Epithelial cell of proximal tubule (primary cell): ENCODE measurements at regions not wholly inside any gene's neighbourhood (a gene's known extent, or its start where the extent isn't known, plus 50 kb on each side); places are given as distances from the start of the nearest gene placed in this dataset.
A peak's percentile ranks its signal among the peaks of the same experiment; 100 is the strongest.

ENCODE experiments used
- DNase-seq: peaks from one replicate; pipeline ENCODE4 v3.0.0-alpha.2; 2011; ENCODE audit warnings: low read depth
- H3K4me3 ChIP-seq: 2 replicates; pipeline ENCODE4 v1.5.1; 2011; ENCODE audit warnings: low read depth, mild to moderate bottlenecking, low read length
- CTCF ChIP-seq: conservative IDR thresholded peaks from 2 replicates; pipeline ENCODE4 v1.5.1; 2012; ENCODE audit warnings: low read depth, mild to moderate bottlenecking, low read length

- H3K4me3 ChIP-seq: no peak overlapping the region
- peak; percentile 83 for DNase-seq
- no peak for TF ChIP-seq CTCF
Observed at GRCh38 chr12:77122236-77122635, 56.9 kb upstream of the E2F7 start.

- no peak for DNase-seq
- TF ChIP-seq CTCF: no peak
Observed at GRCh38 chr12:77120156-77121085, 55.1 kb upstream of the E2F7 start.

DNA sequence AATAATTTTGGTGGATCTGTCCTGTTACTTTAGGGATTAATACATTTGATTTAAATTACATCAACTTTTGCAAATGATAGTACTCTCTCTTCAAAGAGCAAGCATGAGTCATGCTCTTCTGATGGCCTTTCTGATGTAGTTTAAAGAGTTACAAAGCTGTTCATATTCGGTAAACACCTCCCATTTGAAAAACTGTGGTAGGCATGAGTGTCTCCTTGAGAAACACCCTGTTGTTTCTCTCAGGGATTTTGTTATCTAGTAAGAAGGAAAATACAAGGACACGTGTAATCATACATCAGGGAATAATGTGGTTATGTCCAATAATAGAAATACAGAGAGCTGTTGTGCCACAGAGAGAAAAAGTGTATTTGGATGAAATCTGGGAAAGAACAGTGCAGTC is 53.3 kb upstream of the E2F7 start:
- TF ChIP-seq CTCF: no peak
- no peak for DNase-seq

More at GRCh38 chr12:77120156-77121085, 55.1 kb upstream of the E2F7 start:
- no peak overlapping the region for H3K4me3 ChIP-seq

DNA sequence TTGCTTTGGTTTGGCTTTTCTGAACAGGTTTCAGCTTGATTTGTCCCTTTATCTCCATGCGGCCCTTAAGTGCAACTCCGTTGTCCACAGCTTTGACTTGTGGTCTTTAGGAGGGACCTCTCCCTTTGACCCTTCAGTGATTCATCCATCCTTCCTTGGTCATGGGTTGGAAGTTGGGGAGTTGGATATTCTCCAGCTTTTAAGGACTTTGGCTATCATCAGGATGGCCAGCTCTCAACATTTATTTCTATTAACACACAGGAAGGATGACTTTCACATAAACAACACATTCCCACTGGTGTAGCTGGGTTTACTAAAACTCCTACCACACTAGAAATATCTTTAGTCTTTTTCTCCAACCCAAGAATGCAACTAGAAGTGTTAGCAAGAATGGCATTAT is 50.9 kb upstream of the E2F7 start:
- H3K4me3 ChIP-seq: no peak overlapping the region
- no peak for TF ChIP-seq CTCF
- no peak for DNase-seq

More for the DNA sequence above, 53.3 kb upstream of the E2F7 start:
- no peak overlapping the region for H3K4me3 ChIP-seq

DNA sequence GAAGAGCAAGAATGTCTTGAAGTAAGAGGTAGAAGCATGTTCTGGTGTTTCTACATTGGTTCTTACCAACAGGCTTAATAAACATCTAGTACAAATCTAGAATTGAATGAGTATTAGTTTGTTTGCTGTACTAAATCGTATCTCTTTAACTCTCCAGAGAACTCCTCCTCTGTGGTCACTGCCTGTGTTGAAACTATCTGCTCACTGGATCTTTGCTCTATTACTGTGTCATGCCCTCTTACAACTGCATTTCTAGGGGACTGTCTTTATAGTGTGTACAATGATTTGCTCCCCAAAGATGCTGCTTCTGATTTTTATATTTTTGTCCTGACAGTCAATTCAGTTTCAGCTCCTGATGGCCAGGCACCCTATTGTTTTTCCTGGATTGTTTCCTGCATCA is 50.1 kb upstream of the E2F7 start:
- no peak for TF ChIP-seq CTCF
- DNase-seq: no peak
- H3K4me3 ChIP-seq: no peak overlapping the region
